Non-pigmented ciliary epithelial cell (primary cell): ENCODE measurements at regions not wholly inside any gene's neighbourhood (a gene's known extent, or its start where the extent isn't known, plus 50 kb on each side); places are given as distances from the start of the nearest gene placed in this dataset.
"Not testable (repeated sequence)": the region's sequence is repeated elsewhere in the genome, so short reads cannot be mapped to it uniquely, and the experiment has no call there.

Experiments
- DNase-seq: peaks from one replicate; pipeline ENCODE4 v3.0.0-alpha.2; 2010; ENCODE audit warnings: low read depth

- DNase-seq: no peak
Observed at GRCh38 chr16:59993101-59993500, 1259.0 kb upstream of the GOT2 start.

- DNase-seq: no peak
Observed at GRCh38 chr16:59991171-59991570, 1257.1 kb upstream of the GOT2 start.

GRCh38 chr16:59988591-59988990, 1254.5 kb upstream of the GOT2 start:
- no peak for DNase-seq

DNA sequence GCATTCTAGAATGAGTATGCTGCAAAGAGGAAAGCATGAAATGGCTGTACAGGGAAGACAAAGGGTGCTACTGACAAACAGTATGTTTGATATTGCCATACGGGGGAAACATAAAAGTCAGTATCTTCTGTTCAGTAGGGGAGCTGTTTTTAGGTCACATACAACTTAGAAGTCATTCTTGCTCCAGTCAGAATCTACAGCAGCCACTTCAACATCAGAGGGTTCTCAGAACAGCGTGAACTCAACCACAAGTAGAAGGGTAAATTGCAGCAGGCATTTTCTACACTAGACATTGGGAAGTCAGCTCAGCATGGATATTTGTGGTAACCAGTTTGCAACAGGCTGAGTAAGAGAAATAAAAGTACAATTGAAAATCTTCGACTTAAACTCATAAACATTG, 1241.8 kb upstream of the GOT2 start:
- no peak for DNase-seq

DNA sequence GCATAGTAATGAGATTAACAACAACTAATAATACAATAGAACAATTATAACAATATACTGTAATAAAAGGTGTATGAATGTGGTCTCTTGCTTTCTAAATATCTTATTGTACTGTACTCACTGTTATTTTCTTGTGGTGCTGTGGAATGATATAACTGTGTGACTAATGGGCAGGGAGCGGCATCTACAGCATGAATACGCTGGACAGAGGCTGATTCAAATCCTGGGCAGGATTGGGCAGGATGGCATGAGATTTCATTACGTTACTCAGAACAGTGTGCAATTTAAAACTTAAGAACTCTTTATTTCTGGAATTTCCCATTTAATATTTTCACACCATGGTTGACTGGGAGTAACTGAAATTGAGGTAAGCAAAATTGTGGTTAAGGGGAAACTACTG, 1239.8 kb upstream of the GOT2 start:
- peak; percentile 2 for DNase-seq

GRCh38 chr16:59971264-59971663, 1237.1 kb upstream of the GOT2 start:
- no peak for DNase-seq

DNA sequence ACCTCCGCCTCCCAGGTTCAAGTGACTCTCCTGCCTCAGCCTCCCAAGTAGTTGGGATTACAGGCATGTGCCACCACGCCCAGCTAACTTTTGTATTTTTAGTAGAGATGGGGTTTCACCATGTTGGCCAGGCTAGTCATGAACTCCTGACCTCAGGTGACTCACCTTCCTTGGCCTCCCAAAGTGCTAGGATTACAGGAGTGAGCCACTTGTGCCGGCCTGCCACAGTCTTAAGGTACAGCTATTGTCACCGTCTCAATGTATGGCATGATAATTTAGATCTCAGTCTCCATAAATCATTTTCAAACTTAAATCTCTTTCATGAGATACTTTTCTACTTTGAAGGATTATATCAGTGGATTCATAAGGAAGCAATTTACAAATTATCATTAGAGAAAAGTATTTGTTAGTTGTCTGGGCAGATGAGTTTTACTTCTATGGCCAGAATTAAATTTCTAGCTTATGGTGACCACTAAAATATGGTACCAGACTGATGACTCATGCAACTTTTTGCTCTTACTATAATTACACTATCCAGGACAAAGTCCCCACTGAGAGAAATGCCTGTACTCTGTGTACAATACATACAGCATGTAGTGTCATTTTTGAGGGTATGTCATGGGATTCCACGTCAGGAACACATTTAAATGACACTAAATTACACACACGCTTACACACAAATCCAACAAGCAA, 1230.3 kb upstream of the GOT2 start:
- DNase-seq: no peak

DNA sequence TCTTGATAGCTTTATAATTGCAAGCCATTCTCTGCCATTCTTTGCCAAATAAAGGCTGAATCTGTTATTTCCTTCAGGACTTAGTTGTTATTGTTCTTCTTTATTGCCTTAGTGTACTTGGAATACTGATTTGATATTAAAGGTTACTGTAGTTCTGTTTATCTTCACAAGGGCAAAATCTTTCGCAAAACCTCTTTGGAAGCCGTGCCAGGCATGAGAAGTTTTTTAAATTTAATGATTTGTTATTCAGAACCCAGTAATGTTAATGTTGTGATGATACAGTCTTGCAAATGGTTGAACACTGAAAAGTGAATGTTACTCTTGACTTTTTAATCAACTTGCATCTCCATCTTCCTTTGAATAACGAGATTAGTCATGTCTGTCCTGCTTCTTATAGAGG, 1225.2 kb upstream of the GOT2 start:
- DNase-seq: no peak

DNA sequence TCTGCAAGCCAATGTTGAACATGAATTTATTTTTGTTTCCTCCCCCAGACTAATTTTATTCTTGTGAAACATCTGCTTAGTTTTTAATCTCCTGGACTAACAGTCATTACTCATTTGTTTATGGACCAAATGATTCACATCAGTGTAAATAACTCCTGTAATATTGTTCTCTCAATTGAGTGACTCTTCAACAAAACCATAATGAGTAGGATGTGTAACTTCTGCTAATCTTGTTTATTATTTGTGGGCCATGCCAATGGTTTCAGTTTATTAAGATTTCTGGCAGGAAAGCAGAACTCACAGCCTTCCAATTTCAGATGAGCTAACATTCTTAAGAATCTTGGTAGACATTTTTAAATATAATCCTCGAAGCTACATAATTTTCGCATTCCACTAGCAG, 1216.3 kb upstream of the GOT2 start:
- DNase-seq: no peak

DNA sequence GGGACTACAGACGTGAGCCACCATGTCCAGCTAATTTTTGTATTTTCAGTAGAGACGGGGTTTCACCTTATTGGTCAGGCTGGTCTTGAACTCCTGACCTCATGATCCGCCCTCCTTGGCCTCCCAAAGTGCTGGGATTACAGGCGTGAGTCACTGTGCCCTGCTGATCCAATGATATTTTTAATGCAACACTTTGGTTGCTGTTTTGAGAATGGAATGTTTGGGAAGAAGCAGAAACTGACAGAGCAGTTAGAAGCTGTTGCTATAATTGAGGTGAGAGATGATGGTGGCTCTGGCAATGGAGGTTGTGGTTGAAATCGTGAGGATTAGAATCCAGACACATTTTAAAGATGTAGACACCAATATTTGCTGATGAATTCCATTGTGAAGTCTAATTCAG, 1209.9 kb upstream of the GOT2 start:
- DNase-seq: not testable (repeated sequence)

DNA sequence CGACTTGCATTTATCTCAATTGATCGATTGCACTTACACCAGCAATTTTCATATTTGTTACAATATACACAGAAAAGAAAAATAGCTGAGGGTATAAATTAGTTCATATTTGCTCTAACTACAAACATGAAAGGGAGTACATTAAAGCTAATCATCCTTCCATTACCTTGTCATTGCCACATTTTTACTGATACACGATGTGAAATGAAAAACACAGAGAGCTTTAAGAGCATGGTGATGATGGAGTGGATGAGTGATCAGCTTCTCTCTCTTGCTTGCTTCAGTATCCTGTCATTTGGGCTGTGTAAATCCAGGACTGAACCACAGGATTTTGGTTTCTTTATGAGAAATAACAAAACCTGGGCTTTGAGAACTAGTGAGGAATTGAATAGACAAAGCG, 1207.5 kb upstream of the GOT2 start:
- no peak for DNase-seq

- no peak for DNase-seq
Observed at GRCh38 chr16:59920054-59920453, 1185.9 kb upstream of the GOT2 start.

DNA sequence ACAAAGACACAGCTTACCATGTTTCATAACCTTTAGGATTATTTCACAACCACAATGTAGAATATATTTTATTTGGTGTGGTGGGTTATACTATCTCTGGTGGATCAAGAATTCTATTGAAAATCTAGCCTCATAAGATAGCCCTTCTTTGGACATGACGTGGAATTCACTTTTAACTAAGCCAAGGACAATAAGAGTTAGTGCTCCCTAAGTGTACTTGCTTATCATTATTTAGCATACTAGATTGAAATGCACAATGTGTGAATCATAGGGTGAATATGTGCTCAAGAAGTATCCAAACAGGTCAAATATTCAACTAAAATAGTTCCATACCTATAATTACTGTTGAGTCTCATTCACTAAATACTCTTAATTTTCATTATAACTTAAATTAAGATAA, 1179.5 kb upstream of the GOT2 start:
- peak; percentile 11 for DNase-seq

GRCh38 chr16:59909262-59909661, 1175.1 kb upstream of the GOT2 start:
- DNase-seq: no peak

GRCh38 chr16:59907611-59908010, 1173.5 kb upstream of the GOT2 start:
- no peak for DNase-seq

DNA sequence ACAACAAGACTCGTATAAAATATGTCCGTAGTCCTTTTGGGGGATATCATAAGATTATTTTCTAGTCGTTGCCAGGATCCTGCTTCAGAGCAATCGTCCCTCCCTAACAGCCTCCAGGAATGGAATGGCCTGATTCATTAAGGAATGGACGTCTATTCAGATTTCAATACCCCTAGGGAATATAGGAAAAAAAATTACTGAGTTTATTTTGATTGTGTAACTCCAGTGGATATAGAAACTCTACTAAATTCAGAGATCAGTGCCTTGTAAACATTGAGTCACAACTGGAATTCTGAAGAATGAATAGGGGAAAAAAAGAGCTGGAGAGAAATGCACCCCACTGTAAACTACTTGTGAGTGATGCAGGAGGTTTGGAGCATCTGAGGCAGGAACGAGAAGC, 1171.5 kb upstream of the GOT2 start:
- DNase-seq: no peak

- DNase-seq: no peak
Observed at GRCh38 chr16:59905131-59905530, 1171.0 kb upstream of the GOT2 start.

DNA sequence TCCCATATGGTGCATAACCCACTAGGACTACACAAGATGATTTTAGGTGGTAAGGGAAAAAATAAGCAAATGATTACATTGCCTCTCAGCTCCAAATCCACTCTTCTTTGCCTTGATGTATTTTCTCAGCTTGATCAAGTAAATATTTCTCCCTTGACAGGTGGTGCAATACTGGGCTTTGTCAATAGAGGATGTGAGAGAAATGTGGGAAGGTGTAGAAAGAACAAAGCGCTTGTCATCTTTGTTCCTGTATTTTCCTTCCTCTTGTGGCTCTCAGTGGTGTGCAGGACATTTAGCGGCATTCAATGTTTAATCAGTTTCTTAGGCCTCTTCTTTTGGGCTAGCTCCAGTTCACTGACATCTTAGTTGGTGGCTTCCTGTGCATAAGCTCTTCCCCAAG, 1165.8 kb upstream of the GOT2 start:
- no peak for DNase-seq

DNA sequence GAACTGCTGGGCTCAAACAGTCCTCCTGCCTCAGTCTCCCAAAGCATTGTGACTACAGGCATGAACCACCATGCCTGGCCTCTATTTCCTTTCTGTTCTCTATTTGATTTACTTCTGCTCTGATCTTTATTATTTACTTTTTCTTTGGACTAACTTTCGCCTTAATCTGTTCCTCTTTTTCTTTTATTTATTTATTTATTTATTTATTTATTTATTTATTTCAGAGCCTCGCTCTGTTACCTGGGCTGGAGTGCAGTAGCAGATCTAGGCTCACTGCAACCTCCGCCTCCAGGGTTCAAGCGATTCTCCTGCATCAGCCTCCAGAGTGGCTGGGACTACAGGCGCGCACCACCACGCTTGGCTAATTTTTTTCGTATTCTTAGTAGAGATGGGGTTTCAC, 1158.3 kb upstream of the GOT2 start:
- DNase-seq: no peak

DNA sequence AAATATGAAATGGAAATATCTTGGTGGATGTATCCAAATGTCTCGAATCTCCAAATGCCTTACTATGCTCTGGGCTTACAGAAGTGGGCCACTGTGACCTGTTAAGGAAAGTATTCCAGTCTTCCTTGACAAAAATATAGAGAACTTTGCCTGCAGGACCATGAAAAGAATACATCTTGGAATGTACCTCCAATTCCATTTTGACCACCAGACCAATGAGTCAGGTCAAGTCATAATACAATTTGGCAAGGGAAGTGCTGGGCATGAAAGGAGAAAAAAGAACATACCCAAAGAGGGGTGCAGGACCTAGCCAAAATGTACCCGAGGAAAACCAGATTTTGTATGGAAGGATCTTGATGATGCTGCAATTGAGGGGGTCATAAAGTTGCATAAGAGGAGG, 1153.7 kb upstream of the GOT2 start:
- no peak for DNase-seq

GRCh38 chr16:59886021-59886420, 1151.9 kb upstream of the GOT2 start:
- DNase-seq: peak; percentile 30

DNA sequence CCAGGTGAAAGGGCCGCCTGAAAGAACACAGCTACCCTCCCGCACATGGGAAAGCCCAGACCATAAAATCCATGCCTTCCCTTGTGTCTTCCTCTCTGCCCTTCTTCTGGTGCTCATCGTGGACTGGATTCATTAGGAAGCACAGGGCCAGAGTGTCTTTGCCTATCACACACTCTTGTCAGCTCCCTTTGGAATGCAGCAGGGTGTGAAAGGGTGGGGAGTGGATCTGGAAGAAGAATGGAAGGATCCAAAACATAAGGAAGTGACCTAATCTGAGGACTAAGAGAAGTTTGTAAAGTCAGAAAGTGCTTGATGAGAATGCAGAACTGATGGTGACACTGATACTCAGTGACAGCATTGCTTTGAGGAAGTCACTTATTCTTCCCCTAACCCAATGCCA, 1147.3 kb upstream of the GOT2 start:
- DNase-seq: no peak

- no peak for DNase-seq
Observed at GRCh38 chr16:59880611-59881010, 1146.5 kb upstream of the GOT2 start.

DNA sequence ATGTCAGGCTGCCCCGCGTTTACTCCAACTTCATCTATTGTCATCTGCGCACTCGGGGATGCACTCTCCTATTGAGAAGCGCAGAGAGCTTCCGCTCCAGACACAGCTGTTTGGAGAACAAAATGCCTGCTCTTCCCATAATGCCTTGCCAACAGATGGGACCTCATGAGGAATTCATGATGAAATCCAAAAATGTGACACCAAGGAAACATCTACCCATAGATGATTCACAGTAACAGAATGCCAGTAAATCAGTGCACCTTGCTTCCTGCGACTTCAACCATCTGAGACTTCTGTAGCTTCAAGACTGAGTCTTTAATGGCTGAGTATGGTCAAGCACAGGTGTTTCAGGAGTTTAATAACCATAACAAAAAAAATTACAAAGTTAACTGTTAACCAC, 1144.9 kb upstream of the GOT2 start:
- DNase-seq: no peak

DNA sequence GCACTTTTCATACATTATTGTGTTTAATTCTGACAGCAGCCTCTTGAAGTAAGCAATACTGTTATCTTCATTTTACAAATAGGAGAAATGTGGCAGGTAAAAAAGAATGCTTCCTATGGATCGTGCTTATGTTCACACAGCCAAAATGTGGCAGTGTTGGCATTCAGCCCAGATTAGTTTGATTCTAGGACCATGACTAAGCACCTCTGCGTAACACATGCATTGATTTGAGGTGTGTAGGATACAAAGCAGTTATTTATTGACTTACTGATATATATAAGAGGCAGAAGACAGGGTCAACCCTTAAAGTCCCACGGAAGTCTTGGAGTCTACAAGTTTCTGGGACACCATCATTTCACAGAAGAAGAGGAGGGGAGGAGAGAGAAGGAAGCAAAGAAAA, 1144.4 kb upstream of the GOT2 start:
- peak; percentile 35 for DNase-seq
